Tibial artery (tissue), 4 donors: ENCODE measurements at regions not wholly inside any gene's neighbourhood (a gene's known extent, or its start where the extent isn't known, plus 50 kb on each side); places are given as distances from the start of the nearest gene placed in this dataset.

Source experiments
- DNase-seq, 2 donors: peaks; one replicate each; pipeline ENCODE4 v3.0.0-alpha.2; 2019
- H3K27ac ChIP-seq, 2 donors: fragments of 200-600 bp; sonication (generic) in 1 of 2; 1 replicate in 1 of 2; 2 replicates in 1 of 2; pipeline ENCODE4 v1.5.1; 2018 to 2019; ENCODE audit warnings: mild to moderate bottlenecking in 1 of 2
- H3K27me3 ChIP-seq, 2 donors: fragments of 200-600 bp; sonication (generic) in 1 of 2; one replicate each; pipeline versions ENCODE4 v1.5.1 to v1.6.0; 2016 to 2019
- H3K36me3 ChIP-seq, 3 donors: fragments of 200-600 bp; sonication (generic) in 2 of 3; one replicate each; pipeline ENCODE4 v1.5.1; 2016 to 2019; ENCODE audit warnings: mild to moderate bottlenecking in 2 of 3
- H3K4me1 ChIP-seq, 4 donors: fragments of 200-600 bp; sonication (generic) in 2 of 4; 1 replicate in 3 of 4; 2 replicates in 1 of 4; pipeline ENCODE4 v1.5.1; 2016 to 2019
- H3K4me3 ChIP-seq, 2 donors: fragments of 200-600 bp; sonication (generic) in 1 of 2; 1 replicate in 1 of 2; 2 replicates in 1 of 2; pipeline ENCODE4 v1.5.1; 2018 to 2019; ENCODE audit warnings: mild to moderate bottlenecking in 2 of 2
- H3K9me3 ChIP-seq, 3 donors: fragments of 200-600 bp; sonication (generic) in 1 of 3; one replicate each; pipeline ENCODE4 v1.5.1; 2016 to 2019
- intact Hi-C: fragments of 100-400 bp; cut with DNase I; formaldehyde crosslinking; loops from one replicate; pipeline ENCODE4 v1.15.0; 2023; ENCODE audit warnings: low total_unique reads
- TF ChIP-seq, protein P1 (sequence below), 2 experiments: fragments of 200-600 bp in 1 of 2; fragments of 450-650 bp in 1 of 2; IDR thresholded peaks; one replicate each; pipeline ENCODE4 v1.5.1; 2017 to 2019; ENCODE audit warnings: antibody characterized with exemption in 2 of 2, mild to moderate bottlenecking in 1 of 2, moderate library complexity in 1 of 2

DNA sequence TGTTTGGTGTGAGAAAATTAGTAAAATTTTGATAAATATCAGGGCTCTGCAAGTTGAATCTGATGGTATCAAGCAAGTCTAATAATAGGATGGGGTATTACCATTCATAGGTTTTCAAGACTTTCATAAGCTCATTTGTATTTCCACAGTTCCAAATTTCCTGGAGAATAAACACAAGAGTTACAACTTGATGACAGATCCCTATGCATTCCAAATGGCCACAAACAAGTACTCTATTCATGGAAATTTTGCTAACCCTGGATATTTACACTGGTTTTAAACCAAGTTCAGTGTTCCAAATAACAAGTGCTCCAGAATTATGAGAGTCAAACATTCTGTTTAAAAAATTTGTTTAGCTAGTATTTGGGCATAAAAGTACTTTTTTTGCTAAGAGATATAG lies 75.0 kb upstream of the CNTN6 start:
- no peak overlapping the region for H3K27ac ChIP-seq
- H3K9me3 ChIP-seq, result no peaks in the 10 kb centered on the region
- no peaks in the 10 kb centered on the region for H3K36me3 ChIP-seq
- no peak for DNase-seq
- H3K27me3 ChIP-seq, result no peaks in the 10 kb centered on the region
- H3K4me3 ChIP-seq, result no peak overlapping the region
- TF ChIP-seq, protein P1, sequence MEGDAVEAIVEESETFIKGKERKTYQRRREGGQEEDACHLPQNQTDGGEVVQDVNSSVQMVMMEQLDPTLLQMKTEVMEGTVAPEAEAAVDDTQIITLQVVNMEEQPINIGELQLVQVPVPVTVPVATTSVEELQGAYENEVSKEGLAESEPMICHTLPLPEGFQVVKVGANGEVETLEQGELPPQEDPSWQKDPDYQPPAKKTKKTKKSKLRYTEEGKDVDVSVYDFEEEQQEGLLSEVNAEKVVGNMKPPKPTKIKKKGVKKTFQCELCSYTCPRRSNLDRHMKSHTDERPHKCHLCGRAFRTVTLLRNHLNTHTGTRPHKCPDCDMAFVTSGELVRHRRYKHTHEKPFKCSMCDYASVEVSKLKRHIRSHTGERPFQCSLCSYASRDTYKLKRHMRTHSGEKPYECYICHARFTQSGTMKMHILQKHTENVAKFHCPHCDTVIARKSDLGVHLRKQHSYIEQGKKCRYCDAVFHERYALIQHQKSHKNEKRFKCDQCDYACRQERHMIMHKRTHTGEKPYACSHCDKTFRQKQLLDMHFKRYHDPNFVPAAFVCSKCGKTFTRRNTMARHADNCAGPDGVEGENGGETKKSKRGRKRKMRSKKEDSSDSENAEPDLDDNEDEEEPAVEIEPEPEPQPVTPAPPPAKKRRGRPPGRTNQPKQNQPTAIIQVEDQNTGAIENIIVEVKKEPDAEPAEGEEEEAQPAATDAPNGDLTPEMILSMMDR (IDR thresholded peaks at IDR 0.05), result no peak
- H3K4me1 ChIP-seq, result no peaks in the 10 kb centered on the region
- intact Hi-C loops, result no loop called here

DNA sequence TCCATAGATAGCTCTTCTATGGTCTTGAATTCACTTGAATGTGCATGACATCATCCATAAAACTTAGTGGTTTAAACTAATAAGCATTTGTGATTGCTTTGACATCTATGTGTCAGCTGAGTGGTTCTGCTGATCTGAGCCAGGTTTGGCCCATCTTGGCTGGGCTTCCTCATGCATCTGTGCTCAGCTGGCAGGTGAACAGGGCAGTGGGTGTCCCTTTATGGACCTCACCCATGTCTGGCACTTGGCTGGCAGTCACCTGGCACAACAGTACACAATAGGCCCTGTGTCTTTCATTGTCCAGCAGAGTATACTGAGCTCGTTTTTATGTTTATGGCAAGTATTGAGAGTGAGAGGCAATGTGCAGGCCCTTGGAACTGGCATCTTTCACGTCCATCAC lies 73.7 kb upstream of the CNTN6 start:
- TF ChIP-seq, protein P1 (IDR thresholded peaks at IDR 0.05), result no peak
- Histone ChIP-seq H3K4me3 (no peak overlapping the region), H3K27me3 (no peaks in the 10 kb centered on the region), H3K36me3 (no peaks in the 10 kb centered on the region), H3K27ac (no peak overlapping the region), H3K4me1 (no peaks in the 10 kb centered on the region), H3K9me3 (no peaks in the 10 kb centered on the region)
- no peak for DNase-seq
- intact Hi-C loops, result no loop called here

DNA sequence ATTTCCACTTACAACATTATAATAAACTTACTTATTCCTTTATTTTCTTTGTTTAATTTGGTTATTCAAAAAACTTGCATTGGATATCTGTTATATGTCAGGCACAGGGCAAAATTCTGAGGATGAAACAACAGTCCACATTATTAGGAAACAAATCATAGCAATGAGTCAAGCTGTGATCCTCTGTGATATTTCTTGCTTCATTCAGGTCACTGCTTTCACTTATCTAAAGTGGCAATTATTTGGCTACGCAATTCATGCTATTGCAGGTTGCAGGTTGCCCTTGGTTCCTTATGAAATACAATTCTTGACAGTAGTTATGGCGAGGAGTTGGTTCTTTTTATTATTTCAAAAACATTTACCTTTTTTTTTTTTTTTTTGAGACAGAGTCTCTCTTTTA lies 66.4 kb upstream of the CNTN6 start:
- no peaks in the 10 kb centered on the region for H3K36me3 ChIP-seq
- no peaks in the 10 kb centered on the region for H3K9me3 ChIP-seq
- no peak for DNase-seq
- H3K27me3 ChIP-seq, result no peaks in the 10 kb centered on the region
- H3K4me3 ChIP-seq, result no peak overlapping the region
- H3K27ac ChIP-seq, result no peak overlapping the region
- intact Hi-C loops, result no loop called here
- no peaks in the 10 kb centered on the region for H3K4me1 ChIP-seq
- TF ChIP-seq, protein P1 (IDR thresholded peaks at IDR 0.05), result no peak

DNA sequence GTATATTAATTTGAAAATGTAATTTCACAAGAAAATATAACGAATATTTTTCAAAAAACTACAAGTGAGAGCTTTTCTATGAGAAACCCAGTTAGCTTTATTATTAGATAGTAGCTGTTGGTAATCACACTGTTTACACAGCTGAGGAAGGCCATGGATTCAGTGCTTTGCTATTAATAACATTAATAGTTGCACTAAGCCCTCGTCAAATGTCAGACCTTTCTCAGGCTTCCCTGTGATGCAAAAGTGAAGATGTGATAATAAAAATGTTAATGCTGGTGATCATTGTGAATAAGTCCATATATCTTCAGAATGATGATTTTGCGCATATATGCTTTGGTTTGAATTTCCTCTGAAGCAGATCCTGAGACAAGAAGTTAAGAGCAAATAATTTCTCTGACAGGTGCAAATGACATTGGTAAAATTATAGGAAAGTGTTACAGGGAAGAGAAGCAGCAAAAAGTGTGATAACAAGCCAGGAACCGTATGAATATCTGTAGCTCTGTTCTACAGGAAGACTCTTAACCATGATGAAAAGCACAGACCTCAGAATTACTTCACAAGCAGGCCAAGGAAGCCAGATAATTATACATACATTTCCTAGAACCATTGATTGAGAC lies 56.5 kb upstream of the CNTN6 start:
- no peaks in the 10 kb centered on the region for H3K4me1 ChIP-seq
- H3K27ac ChIP-seq, result no peak overlapping the region
- no peak for DNase-seq
- no peaks in the 10 kb centered on the region for H3K36me3 ChIP-seq
- H3K4me3 ChIP-seq, result no peak overlapping the region
- no peaks in the 10 kb centered on the region for H3K27me3 ChIP-seq
- H3K9me3 ChIP-seq, result peaks cover 0 to 4% (median 0%) of the 10 kb centered on the region in 3 donors
- intact Hi-C loops, result no loop called here
- TF ChIP-seq, protein P1 (IDR thresholded peaks at IDR 0.05), result no peak

DNA sequence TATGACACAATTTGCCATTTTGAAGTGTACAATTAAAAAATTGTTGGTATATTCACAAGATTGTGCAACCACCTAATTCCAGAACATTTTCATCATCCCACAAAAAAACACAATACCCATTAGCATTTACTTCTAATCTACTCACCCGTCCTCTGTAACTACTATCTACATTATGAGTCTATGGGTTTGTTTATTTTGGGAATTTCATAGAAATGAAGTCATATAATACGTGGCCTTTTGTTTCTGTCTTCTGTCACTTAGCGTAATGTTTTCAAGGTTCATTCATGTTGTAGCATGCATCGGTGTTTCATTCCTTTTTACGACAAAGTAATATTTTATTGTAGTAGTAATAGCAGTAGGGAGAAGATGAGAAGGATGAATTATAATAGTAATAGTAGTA lies 55.2 kb upstream of the CNTN6 start:
- intact Hi-C loops, result no loop called here
- no peaks in the 10 kb centered on the region for H3K27me3 ChIP-seq
- no peak overlapping the region for H3K27ac ChIP-seq
- no peak for DNase-seq
- no peaks in the 10 kb centered on the region for H3K4me1 ChIP-seq
- TF ChIP-seq, protein P1 (IDR thresholded peaks at IDR 0.05), result no peak
- H3K9me3 ChIP-seq, result peaks cover 0 to 4% (median 0%) of the 10 kb centered on the region in 3 donors
- no peaks in the 10 kb centered on the region for H3K36me3 ChIP-seq
- no peak overlapping the region for H3K4me3 ChIP-seq
